HG02642 (cell line): ENCODE measurements at regions not wholly inside any gene's neighbourhood (a gene's known extent, or its start where the extent isn't known, plus 50 kb on each side); places are given as distances from the start of the nearest gene placed in this dataset.
"Not testable (repeated sequence)": the region's sequence is repeated elsewhere in the genome, so short reads cannot be mapped to it uniquely, and the experiment has no call there.

Experiments used
- ATAC-seq: cut with Tn5 transposase; IDR thresholded peaks from one replicate; pipeline ENCODE4 v1.9.1; 2021; ENCODE audit warnings: mild to moderate bottlenecking; ENCODE audit not compliant: unreplicated experiment, poor library complexity

DNA sequence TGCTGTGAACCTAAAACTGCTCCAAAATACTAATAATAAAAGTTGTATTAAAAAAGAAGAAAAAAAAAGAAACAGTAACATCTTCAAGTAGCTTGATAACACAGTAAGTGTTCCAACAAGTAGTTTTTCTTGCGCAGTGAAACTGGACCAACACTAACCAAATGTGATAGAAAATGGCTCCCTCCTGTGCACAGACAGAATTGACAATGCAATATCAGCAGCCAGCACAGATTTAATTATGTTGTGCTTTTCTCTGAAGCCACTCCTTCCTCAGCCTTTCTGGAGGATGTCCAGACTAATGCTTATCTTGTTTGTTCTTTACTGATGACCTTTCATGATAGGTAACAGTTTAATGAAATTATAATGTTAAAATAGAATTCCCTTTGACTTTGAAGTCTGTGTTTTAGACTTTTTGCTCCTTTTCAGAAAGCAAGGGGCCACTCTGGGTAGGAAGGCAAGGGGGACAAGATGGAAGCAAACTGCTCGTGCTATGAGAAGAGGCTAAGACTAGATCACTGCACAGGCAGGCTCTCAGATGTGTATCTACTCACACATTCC, 147.1 kb upstream of the RPL34 start:
- ATAC-seq, result no peak

DNA sequence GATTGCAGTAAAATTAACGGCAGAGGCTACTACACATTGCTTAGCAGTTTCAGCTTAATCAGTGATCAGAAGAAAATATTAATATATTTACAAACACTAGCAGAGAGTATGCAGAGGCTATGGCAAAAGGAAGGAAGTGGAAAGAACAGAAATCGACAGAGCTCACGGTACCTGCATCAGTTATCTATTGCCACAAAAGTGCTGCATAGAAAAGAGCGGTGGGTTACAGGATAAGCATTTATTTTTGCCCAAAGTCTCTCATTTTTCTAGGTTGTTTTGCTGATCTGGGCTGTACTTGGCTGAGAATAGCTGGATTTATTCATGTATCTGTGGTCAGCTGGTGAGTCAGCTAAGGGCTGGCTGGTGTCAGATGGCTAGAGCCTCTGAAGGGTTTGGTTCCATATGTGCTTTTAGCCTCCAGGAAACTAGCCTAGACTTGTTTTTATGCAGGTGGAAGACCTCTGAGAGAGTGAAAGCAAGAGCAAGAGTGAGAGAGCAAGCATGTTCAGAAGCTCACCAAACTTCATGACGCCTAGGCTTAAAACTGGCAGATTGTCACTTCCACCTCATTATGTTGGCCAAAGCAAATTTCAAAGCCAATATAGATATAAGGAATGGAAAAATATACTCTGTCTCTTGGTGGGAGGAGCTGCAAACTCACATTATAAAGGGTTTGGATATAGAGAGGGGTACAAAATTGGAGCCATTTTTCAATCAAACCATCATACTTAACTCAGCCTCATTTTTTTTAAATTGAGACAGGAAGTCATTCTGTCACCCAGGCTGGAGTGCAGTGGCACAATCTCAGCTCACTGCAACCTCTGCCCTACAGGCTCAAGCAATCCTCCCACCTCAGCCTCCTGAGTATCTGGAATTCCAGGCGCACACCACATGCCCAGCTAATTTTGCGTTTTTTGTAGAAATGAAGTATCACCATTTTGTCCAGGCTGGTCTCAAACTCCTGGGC, 153.2 kb upstream of the RPL34 start:
- ATAC-seq, result peak; percentile 98

DNA sequence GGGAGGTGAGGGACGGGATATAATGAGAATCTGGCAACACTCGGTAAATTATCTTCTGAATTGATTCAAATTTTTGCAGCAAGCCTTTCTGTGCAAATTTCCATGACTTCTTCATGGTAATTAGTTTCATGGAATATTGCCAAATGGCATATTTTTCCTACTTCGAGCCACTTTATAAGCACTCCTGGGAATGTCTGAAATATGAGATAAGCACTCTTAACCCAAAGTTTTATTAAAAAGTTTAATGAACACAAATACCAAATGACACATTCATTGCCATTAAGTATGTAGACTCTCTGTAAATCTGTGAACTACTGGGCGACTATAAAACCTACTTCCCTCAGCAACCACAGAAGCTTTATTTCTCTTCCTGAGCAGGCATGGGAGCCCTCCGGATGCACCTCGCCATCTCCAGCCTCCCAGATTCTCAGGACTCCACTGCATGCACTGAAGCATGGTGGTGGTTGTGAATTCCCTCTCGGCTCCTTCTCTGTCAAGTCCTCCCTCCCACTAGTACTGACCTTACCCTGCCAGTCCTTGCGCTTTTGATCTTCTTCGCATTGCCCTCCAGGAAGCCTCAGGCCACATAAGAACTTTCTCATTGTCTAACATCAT, 154.4 kb upstream of the RPL34 start:
- no peak for ATAC-seq

DNA sequence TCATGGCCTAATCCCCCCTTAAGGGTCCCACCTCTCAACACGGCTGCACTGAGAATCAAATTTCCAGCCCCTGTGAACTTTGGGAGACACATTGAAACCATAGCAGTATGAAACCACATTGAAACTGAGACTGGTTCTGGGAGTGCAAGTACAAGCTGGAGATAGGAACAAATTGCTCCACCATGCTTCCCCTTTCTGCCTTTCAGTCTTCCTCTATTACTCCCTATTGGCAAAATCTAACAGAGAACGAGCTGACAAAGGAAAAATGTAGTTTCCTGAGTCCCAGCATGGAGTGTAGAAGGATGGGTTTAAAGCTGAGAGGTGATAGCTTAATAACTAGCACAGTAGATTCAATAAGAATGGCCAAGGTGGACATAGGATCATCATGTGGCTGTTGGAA, 161.7 kb upstream of the RPL34 start:
- ATAC-seq, result no peak

DNA sequence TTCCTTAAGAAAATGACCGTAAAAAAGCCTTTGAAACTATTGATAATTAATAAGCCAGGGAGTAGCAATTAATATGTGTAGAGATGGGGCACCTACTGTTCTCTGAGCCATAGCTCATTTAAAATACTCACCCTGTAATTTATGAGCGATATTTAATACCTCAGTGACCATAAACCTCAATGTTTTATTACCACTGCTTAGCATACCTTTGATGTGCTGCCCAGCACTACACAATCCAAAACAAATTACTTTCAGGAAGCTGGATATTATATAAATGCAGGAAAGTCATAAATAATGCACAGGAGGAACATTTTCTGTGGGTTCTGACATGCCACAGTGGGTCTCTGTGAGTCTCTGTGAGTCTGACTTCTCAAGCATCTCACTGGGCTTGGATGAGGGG, 166.1 kb upstream of the RPL34 start:
- no peak for ATAC-seq

DNA sequence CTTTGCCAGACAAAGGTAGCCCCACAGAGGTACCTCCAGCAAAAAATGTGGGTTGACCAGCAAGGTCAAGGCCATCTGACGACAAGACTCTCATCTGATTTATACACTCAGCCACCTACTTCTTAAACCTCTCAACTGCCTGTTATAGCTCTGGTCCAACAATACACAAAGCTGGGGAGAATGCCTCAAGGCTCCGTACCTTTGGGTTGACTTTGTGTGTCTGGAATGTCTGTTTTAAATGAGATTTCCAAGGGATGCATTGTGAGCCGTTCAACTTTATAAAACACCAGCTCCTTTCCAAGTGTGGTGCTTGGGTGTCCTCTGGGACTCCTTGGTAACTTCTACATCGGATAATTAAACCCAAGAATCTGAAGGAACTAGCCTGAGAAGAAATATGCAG, 167.0 kb upstream of the RPL34 start:
- ATAC-seq, result no peak

DNA sequence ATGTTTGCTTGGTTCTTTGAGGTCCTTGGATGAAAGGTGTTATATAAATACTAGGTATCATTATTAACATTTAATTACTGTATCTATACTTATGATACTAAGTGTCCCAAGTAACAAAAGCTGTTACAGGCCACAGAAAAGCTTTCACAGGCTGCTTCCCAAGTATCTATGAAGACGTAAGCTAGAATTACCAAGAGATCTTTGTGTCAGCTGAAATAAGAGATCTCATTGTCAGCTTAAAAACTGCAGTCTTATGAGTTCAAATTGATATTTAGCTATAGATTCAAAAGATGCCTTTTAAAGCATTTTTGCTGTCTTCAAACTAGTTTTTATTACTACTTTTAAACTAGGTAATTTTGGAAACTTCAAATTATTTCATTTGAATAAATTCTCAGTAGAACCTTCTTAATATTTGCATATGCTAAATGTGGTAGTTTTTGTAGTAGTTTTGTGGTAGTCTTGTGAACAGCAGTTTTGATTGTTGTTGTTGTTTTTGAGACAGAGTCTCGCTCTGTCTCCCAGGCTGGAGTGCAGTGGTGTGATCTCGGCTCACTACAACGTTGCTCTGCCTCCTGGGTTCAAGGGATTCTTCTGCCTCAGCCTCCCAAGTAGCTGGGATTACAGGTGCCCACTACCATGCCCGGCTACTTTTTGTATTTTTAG, 170.0 kb upstream of the RPL34 start:
- ATAC-seq, result no peak

DNA sequence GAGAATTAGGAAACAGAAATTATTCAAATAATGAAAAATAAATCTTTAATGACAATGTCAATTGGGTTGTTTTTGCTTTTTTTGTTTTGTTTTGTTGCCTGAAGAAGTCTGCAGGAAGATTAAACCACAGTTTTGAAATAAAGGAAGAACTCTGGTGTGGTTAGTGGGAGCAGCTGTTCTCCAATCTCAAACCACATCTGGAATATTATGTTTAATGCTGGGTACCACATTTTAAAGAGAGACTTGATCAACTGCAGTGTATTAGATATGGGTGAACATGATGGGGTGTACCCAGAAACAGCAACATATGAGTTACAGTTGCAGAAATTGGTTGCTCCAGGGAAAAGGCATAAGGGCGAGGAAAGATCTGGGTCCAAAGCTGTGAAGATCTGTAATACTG, 171.2 kb upstream of the RPL34 start:
- ATAC-seq, result no peak

DNA sequence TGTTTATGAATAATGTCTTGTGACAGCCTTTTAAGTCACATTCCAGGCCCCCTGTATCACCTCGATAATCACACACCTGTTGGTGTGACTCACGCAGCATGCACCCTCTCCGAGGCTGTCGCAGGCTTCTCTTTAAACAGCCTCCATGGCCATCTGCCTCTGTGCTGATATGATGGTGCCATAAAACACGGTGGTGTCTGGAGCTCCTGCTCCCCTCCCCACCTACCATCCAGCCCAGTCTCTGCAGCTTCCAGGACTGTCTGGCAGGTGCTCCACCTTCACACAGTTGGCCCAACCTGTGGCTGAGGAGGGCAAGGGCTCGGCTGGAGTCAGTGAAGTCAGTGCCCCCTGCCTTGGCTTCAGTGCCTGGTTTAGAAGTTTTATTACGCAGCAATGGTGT, 173.8 kb upstream of the RPL34 start:
- no peak for ATAC-seq

DNA sequence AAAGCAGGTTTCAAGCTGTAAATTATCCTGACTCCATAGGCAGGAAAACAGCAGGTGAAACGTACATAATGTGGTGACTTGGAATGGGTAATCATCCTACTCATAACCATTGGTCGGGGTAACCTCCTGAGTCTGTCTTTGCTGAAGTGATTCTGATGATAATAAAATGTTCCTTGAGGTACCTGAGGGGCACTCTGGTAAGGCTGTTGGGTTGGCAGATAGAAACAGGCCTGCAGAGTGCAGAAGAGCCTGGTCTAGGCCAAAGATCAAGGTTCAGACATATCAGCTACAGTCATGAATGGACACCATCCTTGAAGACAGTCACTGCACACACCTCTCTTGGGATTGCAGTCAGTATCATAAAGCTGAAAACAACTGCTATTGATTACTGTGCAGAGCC, 174.7 kb upstream of the RPL34 start:
- ATAC-seq, result no peak

DNA sequence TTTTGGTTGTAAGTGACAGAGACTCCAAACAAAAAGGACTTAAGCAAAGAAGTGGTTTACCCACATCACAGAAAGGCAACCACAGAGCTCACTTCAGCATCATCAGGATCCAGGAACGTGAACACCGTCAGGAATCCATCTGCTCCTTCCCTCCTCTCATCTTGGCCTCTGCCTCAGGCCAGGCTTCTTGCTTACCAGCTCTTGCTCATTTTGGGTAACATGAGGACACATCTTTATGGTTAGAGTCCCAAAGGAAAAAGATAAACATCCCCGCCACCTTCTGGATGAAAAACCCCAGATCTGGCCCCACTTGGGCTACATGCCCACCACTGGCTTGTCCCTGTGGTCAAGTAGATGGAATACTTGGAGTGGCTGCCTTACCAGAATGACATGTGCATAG, 176.8 kb upstream of the RPL34 start:
- ATAC-seq, result no peak

DNA sequence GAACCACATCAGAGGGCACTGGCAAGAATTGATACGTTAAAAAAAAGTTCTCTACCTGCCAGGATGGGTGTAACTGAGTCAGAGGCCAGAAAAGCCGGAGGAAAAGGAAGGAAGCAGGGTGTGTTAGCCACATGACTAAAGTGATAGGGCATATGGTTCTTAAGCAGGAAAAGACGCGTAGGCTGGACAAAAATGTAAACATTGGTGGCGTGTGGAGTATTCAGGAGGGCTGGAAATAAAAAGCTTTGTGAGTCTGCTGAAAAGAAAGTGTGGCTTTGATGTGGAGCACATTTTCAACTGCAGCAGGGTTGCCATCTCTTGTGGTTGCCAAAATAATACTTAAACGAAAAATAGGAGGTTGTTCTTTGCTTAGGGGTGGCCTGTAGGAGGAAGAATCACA, 186.5 kb upstream of the RPL34 start:
- no peak for ATAC-seq

DNA sequence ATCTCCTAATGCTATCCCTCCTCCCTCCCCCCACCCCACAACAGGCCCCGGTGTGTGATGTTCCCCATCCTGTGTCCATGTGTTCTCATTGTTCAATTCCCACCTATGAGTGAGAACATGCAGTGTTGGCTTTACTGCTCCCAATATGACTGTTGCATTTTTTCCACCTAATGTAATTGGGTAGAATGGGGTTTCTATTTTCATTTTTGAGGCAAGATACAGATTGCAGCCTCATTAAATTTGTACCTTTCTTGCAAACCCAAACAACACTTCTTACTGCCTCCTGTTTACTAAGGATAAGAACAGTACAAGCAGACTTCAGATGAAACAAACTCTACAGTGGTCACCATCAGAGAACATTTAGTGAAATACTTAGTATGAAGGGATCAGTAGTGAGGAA, 187.0 kb upstream of the RPL34 start:
- ATAC-seq, result not testable (repeated sequence)

DNA sequence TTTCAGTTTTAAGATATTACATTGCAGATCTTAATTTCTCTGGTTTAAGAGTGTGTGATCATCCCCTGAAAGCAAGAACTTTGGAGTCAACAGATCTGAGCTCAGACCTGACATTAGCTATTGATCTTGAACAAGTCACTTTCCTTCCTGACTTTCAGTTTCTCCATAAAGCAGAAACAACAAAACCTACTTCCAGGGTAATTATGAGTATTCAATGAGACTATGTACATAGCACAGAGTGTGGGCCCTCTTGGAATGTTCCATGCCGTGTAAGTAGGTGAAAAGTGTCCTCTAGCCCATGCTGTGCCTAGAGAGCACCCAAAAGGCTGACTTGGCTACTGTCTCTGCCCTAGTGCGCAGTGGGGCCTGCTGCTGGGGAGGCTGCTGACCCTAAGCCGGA, 188.0 kb upstream of the RPL34 start:
- no peak for ATAC-seq

DNA sequence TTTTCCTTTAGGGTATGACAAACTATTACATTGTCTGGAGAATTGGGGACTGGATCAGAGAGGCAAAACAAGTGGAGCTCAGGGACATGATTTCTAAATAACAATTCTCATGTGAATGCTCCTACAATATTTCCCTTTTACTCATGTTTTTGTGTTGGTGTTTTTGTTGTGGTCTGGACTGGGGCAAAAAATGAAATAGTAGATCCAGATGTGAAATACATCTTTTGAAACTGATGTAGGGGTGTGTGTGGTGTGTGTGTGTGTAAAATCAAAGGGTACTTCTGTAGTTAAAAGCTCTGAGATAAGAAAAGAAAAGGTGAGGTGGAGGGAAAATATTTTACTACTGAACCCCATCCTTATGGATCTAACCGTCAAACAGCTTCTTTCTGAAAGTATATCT, 188.4 kb upstream of the RPL34 start:
- no peak for ATAC-seq

DNA sequence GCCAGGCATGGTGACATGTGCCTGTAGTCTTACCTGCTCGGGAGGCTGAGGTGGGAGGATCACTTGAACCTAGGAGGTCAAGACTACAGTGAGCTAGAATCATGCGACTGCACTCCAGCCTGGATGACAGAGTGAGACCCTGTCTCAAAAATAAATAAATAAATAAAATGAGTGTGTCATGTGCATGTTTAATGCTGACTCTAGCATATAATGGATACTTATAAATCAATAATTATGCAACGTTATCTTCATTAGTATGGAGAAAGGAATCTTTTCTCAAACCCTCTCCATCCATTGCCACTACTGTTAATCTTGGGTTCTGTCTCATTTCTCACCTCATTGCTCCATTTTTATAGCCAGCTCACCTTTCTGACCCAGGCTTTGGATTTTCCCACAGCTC, 189.5 kb upstream of the RPL34 start:
- no peak for ATAC-seq

DNA sequence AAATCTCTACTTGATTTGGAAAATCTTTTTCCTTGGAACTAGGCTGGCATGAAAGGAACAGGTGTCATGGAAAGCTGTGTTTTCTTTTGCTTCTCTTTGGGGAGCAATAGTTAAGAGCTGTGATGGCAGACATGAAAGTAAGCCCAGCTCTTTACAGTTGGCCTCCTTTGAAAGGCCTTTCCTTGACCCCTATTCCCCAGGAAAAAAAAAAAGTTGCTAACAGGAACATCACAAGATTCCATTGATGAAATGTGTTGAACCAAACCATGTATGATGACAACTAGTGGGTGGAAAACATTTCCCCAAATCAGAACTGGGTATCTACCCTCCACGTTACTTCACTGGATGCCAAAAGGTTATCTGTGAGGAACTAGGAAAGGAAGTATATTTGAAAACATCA, 190.7 kb upstream of the RPL34 start:
- ATAC-seq, result no peak

DNA sequence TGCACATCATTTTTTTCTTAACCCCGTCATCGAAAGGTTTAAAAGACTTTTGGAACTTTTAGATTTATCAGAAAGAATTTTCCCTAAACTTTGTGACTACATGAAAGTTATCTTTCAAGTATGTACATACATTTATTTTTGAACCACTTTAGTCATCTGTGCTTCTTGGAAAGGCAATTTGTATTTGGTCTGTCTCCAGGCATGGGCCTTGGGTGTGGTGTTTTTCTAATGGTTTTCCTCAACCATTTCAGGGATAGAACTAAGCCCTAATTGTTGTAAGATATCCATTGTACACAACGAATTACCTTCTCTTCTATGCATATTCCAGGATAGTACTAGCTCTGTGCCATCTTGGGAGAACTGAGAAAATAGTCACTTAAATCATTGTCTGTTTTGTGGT, 191.5 kb upstream of the RPL34 start:
- no peak for ATAC-seq

DNA sequence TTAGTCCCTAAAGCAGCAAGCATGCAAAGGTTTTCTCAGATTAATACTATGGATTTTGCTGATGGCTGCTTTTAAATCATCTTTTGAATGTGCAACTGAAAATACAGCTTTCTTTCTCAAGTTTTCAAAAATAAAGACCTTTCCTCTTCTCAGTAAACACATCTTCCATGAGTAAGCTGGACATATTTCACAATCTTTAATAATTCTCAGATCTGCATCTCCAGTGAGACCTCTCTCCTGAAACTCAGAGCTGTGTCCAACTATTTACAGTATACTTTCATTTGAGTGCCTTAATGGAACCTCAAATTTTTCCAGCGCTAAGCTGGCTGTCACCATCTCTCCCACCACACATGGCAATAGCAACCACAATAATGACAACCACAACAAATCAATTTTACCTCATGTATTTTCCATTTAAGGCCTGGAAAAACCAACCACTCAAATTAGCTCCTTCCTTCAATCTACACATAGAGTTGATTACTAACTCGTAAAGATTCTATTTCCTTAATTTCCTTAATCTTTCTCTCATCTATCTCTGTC, 192.4 kb upstream of the RPL34 start:
- ATAC-seq, result no peak

DNA sequence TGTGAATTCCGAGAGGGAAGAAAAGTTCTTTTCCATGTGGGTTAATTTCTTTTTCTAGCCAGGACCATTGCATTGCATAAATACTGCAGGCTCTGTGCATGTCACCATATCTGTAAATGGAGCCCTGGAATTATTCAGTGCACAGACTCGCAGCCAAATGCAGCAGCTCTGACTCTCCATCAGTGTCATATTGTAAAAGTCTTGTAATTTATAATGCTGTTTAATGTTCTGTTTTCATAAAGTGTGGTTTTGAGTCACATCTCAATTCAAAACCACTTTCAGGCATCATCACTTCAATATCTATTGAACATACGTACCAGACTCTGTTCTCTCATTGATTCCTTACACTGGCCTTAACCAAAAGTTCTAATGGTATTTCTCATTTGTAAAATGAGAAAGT, 193.9 kb upstream of the RPL34 start:
- ATAC-seq, result no peak

DNA sequence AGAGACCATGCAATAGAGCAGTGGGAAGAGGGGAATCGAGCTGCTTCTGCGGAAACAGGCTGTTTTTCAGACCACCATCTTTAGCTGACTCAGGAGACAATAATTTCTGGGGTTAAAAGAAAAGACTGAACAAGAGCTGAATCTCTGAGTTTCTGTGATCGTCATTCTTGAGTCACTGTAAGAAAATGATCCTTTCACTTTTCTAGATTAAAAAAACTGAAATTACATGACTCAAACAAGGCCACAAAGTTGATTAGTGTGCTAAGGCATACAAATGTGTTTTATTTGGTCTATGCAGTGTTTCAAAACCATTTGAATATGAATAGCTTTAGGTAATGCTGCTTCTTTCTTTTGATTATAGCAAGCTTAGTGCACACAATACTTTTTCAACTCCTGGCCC, 194.4 kb upstream of the RPL34 start:
- ATAC-seq, result no peak
